ENCODE measurements at regions not wholly inside any gene's neighbourhood (a gene's known extent, or its start where the extent isn't known, plus 50 kb on each side); places are given as distances from the start of the nearest gene placed in this dataset.

GRCh38 chr14:37969511-37969979 is 238.2 kb upstream of the SSTR1 start:
- no peak overlapping the region for H3K4me3 ChIP-seq (ENCODE audit: control insufficient read depth, low read depth, low read length)
- no peak for TF ChIP-seq CTCF (conservative IDR thresholded peaks at IDR 0.05; ENCODE audit: control insufficient read depth, insufficient read depth, low read depth, low read length)
- no peak for DNase-seq (ENCODE audit: low read depth)

GRCh38 chr14:37970696-37971095 is 237.0 kb upstream of the SSTR1 start:
- no peak for TF ChIP-seq CTCF (conservative IDR thresholded peaks at IDR 0.05; ENCODE audit: control insufficient read depth, insufficient read depth, low read depth, low read length)
- no peak for DNase-seq (ENCODE audit: low read depth)
- no peak overlapping the region for H3K4me3 ChIP-seq (ENCODE audit: control insufficient read depth, low read depth, low read length)

GRCh38 chr14:37972941-37973887 is 234.5 kb upstream of the SSTR1 start:
- TF ChIP-seq CTCF (conservative IDR thresholded peaks at IDR 0.05; ENCODE audit: control insufficient read depth, insufficient read depth, low read depth, low read length): no peak
- no peak for DNase-seq (ENCODE audit: low read depth)
- H3K4me3 ChIP-seq (ENCODE audit: control insufficient read depth, low read depth, low read length): no peak overlapping the region

- no peak for TF ChIP-seq CTCF (conservative IDR thresholded peaks at IDR 0.05; ENCODE audit: control insufficient read depth, insufficient read depth, low read depth, low read length)
- DNase-seq (ENCODE audit: low read depth): no peak
- H3K4me3 ChIP-seq (ENCODE audit: control insufficient read depth, low read depth, low read length): no peak overlapping the region
Measured at GRCh38 chr14:37974421-37974820, 233.3 kb upstream of the SSTR1 start.

- DNase-seq (ENCODE audit: low read depth): no peak
- H3K4me3 ChIP-seq (ENCODE audit: control insufficient read depth, low read depth, low read length): no peak overlapping the region
- no peak for TF ChIP-seq CTCF (conservative IDR thresholded peaks at IDR 0.05; ENCODE audit: control insufficient read depth, insufficient read depth, low read depth, low read length)
Measured at GRCh38 chr14:37977481-37977880, 230.2 kb upstream of the SSTR1 start.

GRCh38 chr14:37985826-37986470 is 221.8 kb upstream of the SSTR1 start:
- peak; percentile 63 for DNase-seq (ENCODE audit: low read depth)
- peak; percentile 81 for TF ChIP-seq CTCF (conservative IDR thresholded peaks at IDR 0.05; ENCODE audit: control insufficient read depth, insufficient read depth, low read depth, low read length)
- no peak overlapping the region for H3K4me3 ChIP-seq (ENCODE audit: control insufficient read depth, low read depth, low read length)
